HEK293 (cell line): ENCODE measurements at regions not wholly inside any gene's neighbourhood (a gene's known extent, or its start where the extent isn't known, plus 50 kb on each side); places are given as distances from the start of the nearest gene placed in this dataset.

ENCODE experiments used
- CTCF ChIA-PET: fragments of 350-600 bp; formaldehyde crosslinking; extraction: SDS; loops from one replicate; lab custom pipeline; 2021; ENCODE audit warnings: antibody characterized with exemption; lab: Yijun Ruan, JAX
- POLR2A ChIA-PET: fragments of 300-600 bp; formaldehyde crosslinking; extraction: SDS; loops from one replicate; lab custom pipeline; 2020; ENCODE audit warnings: antibody characterized with exemption, inconsistent platforms; lab: Yijun Ruan, JAX
- H3K27ac ChIP-seq: fragments of 200-500 bp; sonication (Bioruptor generic); 2 replicates; pipeline ENCODE4 v1.5.1; 2014; ENCODE audit warnings: low read depth, low read length, control low read depth, inconsistent platforms; ENCODE audit errors: extremely low read depth
- H3K36me3 ChIP-seq, 2 experiments: fragments of 200-500 bp in 1 of 2; sonication (Bioruptor generic) in 1 of 2; 1 replicate in 1 of 2; 2 replicates in 1 of 2; pipeline ENCODE4 v1.5.1; 2014 to 2017; ENCODE audit warnings: inconsistent platforms in 2 of 2, low read length in 2 of 2; ENCODE audit not compliant: control insufficient read depth in 2 of 2, insufficient read depth in 1 of 2
- H3K4me1 ChIP-seq: fragments of 200-500 bp; sonication (Bioruptor generic); 2 replicates; pipeline ENCODE4 v1.5.1; 2014; ENCODE audit warnings: mild to moderate bottlenecking, low read length, inconsistent platforms; ENCODE audit not compliant: control insufficient read depth, insufficient read depth
- H3K4me3 ChIP-seq: 2 replicates; pipeline ENCODE4 v1.5.1; 2011; ENCODE audit warnings: low read depth, mild to moderate bottlenecking, control low read depth, low read length, moderate library complexity
- H3K9me3 ChIP-seq: fragments of 200-500 bp; sonication (Bioruptor generic); 2 replicates; pipeline ENCODE4 v1.5.1; 2014; ENCODE audit warnings: low read depth, low read length, inconsistent platforms; ENCODE audit not compliant: control insufficient read depth, insufficient read depth
- EGR2 ChIP-seq: fragments of 450-650 bp; formaldehyde crosslinking; IDR thresholded peaks from 2 replicates; pipeline ENCODE4 v1.5.1; 2016; ENCODE audit warnings: low read depth, missing biosample characterization, missing genetic modification characterization
- KLF16 ChIP-seq: fragments of 450-650 bp; formaldehyde crosslinking; IDR thresholded peaks from 2 replicates; pipeline ENCODE4 v1.5.1; 2017; ENCODE audit warnings: missing biosample characterization, missing genetic modification characterization
- OSR2 ChIP-seq: fragments of 450-650 bp; formaldehyde crosslinking; IDR thresholded peaks from 2 replicates; pipeline ENCODE4 v1.5.1; 2016; ENCODE audit warnings: missing biosample characterization, missing genetic modification characterization
- RBAK ChIP-seq: fragments of 450-650 bp; formaldehyde crosslinking; IDR thresholded peaks from 2 replicates; pipeline ENCODE4 v1.5.1; 2016; ENCODE audit warnings: missing biosample characterization, missing genetic modification characterization
- SP2 ChIP-seq: fragments of 450-650 bp; formaldehyde crosslinking; IDR thresholded peaks from 2 replicates; pipeline ENCODE4 v1.5.1; 2016; ENCODE audit warnings: missing biosample characterization, missing genetic modification characterization
- SP7 ChIP-seq: fragments of 450-650 bp; formaldehyde crosslinking; IDR thresholded peaks from 2 replicates; pipeline ENCODE4 v1.5.1; 2016; ENCODE audit warnings: missing biosample characterization, missing genetic modification characterization
- TCF7L2 ChIP-seq: IDR thresholded peaks from 2 replicates; pipeline ENCODE4 v1.6.1; 2011; ENCODE audit warnings: low read depth, mild to moderate bottlenecking, inconsistent platforms, low read length, moderate library complexity, borderline replicate concordance
- ZBTB8A ChIP-seq: fragments of 450-650 bp; formaldehyde crosslinking; IDR thresholded peaks from 2 replicates; pipeline ENCODE4 v1.5.1; 2016; ENCODE audit warnings: missing biosample characterization, missing genetic modification characterization
- ZFHX2 ChIP-seq: fragments of 450-650 bp; formaldehyde crosslinking; conservative IDR thresholded peaks from 2 replicates; pipeline ENCODE4 v1.5.1; 2016; ENCODE audit warnings: missing biosample characterization, missing genetic modification characterization
- ZNF133 ChIP-seq: fragments of 450-650 bp; formaldehyde crosslinking; IDR thresholded peaks from 2 replicates; pipeline ENCODE4 v1.5.1; 2016; ENCODE audit warnings: missing biosample characterization, missing genetic modification characterization
- ZNF157 ChIP-seq: fragments of 450-650 bp; formaldehyde crosslinking; IDR thresholded peaks from 2 replicates; pipeline ENCODE4 v1.5.1; 2016; ENCODE audit warnings: missing biosample characterization, missing genetic modification characterization
- ZNF169 ChIP-seq: fragments of 450-650 bp; formaldehyde crosslinking; IDR thresholded peaks from 2 replicates; pipeline ENCODE4 v1.5.1; 2016; ENCODE audit warnings: missing biosample characterization, missing genetic modification characterization
- ZNF266 ChIP-seq: fragments of 450-650 bp; formaldehyde crosslinking; IDR thresholded peaks from 2 replicates; pipeline ENCODE4 v1.5.1; 2016; ENCODE audit warnings: missing biosample characterization, missing genetic modification characterization, low read depth
- ZNF394 ChIP-seq: fragments of 450-650 bp; formaldehyde crosslinking; IDR thresholded peaks from 2 replicates; pipeline ENCODE4 v1.5.1; 2016; ENCODE audit warnings: missing biosample characterization, missing genetic modification characterization, mild to moderate bottlenecking, moderate library complexity, borderline replicate concordance
- ZNF416 ChIP-seq: fragments of 450-650 bp; formaldehyde crosslinking; IDR thresholded peaks from 2 replicates; pipeline ENCODE4 v1.5.1; 2016; ENCODE audit warnings: missing biosample characterization, missing genetic modification characterization
- ZNF433 ChIP-seq: fragments of 450-650 bp; formaldehyde crosslinking; IDR thresholded peaks from 2 replicates; pipeline ENCODE4 v1.5.1; 2016; ENCODE audit warnings: missing biosample characterization, missing genetic modification characterization, low read depth
- ZNF48 ChIP-seq: fragments of 450-650 bp; formaldehyde crosslinking; IDR thresholded peaks from 2 replicates; pipeline ENCODE4 v1.5.1; 2016; ENCODE audit warnings: missing biosample characterization, missing genetic modification characterization
- ZNF514 ChIP-seq: fragments of 450-650 bp; formaldehyde crosslinking; IDR thresholded peaks from 2 replicates; pipeline ENCODE4 v1.5.1; 2016; ENCODE audit warnings: missing biosample characterization, missing genetic modification characterization
- ZNF600 ChIP-seq: fragments of 450-650 bp; formaldehyde crosslinking; IDR thresholded peaks from 2 replicates; pipeline ENCODE4 v1.5.1; 2016; ENCODE audit warnings: missing biosample characterization, missing genetic modification characterization
- ZNF629 ChIP-seq: fragments of 450-650 bp; formaldehyde crosslinking; IDR thresholded peaks from 2 replicates; pipeline ENCODE4 v1.5.1; 2017; ENCODE audit warnings: missing biosample characterization, missing genetic modification characterization
- ZNF660 ChIP-seq: fragments of 450-650 bp; IDR thresholded peaks from 2 replicates; pipeline ENCODE4 v1.5.1; 2018; ENCODE audit warnings: missing biosample characterization, mild to moderate bottlenecking, missing genetic modification characterization
- ZSCAN16 ChIP-seq: fragments of 450-650 bp; formaldehyde crosslinking; IDR thresholded peaks from 2 replicates; pipeline ENCODE4 v1.5.1; 2016; ENCODE audit warnings: missing biosample characterization, missing genetic modification characterization
- TF ChIP-seq, protein P1 (sequence below): fragments of 450-650 bp; formaldehyde crosslinking; IDR thresholded peaks from 2 replicates; pipeline ENCODE4 v1.5.1; 2016; ENCODE audit warnings: missing biosample characterization, missing genetic modification characterization
- TF ChIP-seq, protein P2 (sequence below): fragments of 450-650 bp; formaldehyde crosslinking; IDR thresholded peaks from 2 replicates; pipeline ENCODE4 v1.5.1; 2016; ENCODE audit warnings: missing biosample characterization, missing genetic modification characterization, low read depth
- TF ChIP-seq, protein P3 (sequence below): fragments of 450-650 bp; formaldehyde crosslinking; IDR thresholded peaks from 2 replicates; pipeline ENCODE4 v1.5.1; 2016; ENCODE audit warnings: missing biosample characterization, missing genetic modification characterization

DNA sequence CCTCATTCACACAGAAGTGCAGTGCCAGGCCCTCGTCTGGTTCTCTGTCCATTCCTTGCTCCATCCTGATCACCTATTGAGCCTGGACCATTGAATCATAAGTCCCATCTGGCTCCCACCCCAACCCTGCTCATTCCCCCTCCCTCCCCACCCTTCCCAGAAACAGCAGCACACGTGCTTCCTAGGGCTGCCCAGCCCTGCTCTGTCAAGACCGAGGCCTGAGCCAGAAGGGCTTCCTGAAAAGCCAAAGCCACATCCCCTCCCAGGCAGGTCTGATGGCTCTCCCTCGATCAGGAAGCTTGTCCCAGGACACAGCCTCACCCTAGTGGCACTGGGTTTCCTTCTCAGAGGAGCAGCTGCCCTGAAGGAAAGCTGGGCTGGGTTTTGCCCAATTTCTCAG lies 79.8 kb upstream of the FZD7 start:
- Histone ChIP-seq H3K4me1 (no peaks in the 10 kb centered on the region), H3K36me3 (no peaks in the 10 kb centered on the region), H3K27ac (no peak overlapping the region), H3K4me3 (no peak overlapping the region), H3K9me3 (no peaks in the 10 kb centered on the region)
- ChIA-PET CTCF (interaction anchor here (3.1 kb wide), 1 partner anchor 94 kb away, joined by 13 read pairs; no protein-coding TSS in a partner anchor), POLR2A (no interaction called here)
- no peak for TF ChIP-seq ZNF660
- no peak for TF ChIP-seq ZNF629 (tag by site-specific recombination)
- TF ChIP-seq RBAK, result no peak

DNA sequence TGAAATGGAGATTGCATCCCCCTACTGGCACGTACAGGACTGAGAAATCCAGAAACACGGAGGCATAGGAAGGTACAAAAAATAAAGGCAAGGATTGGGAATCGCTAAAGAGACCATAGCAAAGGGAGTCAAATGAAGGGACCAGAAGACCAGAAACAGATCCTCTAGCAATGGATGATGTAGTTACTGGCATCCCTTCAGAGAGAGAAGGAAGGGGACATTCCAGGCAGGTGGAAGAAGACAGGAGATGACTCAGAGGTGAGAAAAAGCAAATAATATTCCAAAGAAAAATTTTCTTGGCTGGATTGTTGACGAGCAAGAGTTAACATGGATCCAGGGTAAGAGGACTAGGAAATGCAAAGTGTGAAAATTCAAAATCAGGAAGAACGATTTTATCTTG lies 78.4 kb upstream of the FZD7 start:
- POLR2A ChIA-PET, result no interaction called here
- H3K27ac ChIP-seq, result no peak overlapping the region
- H3K9me3 ChIP-seq, result no peaks in the 10 kb centered on the region
- H3K36me3 ChIP-seq, result no peaks in the 10 kb centered on the region
- H3K4me3 ChIP-seq, result no peak overlapping the region
- TF ChIP-seq ZNF169 (tag by site-specific recombination) (no peak), ZSCAN16 (no peak), ZNF514 (tag by site-specific recombination) (no peak), ZNF48 (tag by site-specific recombination) (no peak)
- TF ChIP-seq, all 188 proteins: peak for 0
- H3K4me1 ChIP-seq, result no peaks in the 10 kb centered on the region
- CTCF ChIA-PET, result interaction anchor here (0.9 to 3.1 kb wide), 2 partner anchors 9 to 95 kb away, joined by 4 to 13 read pairs; no protein-coding TSS in a partner anchor

DNA sequence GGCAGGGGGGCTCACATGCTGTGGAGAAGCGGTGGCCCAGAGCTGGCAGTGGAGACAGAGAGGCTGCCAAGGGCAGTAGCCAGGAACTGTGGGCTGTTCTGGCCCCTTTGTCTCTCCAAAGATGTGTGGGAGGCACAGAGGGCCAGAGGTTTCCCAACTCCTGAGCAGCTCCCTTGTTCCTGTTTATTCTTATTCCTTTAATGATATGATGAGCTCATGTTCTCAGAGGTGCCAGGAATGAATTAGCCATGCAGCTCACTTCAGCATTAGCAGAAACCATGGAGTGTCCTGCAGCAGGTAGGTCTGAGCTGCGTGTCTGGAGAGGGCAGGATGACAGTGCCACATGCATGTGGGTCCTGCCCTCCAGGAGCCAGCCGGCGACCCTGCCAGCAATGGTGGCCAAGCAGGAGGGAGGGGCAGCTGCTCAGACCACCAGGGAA lies 77.9 kb upstream of the FZD7 start:
- TF ChIP-seq ZNF600 (tag by site-specific recombination) (0 out of 2 replicates have a peak, but pooled peaks have one; percentile 16), EGR2 (tag by site-specific recombination) (peak; percentile 19; the same call in 1 of the 2 replicates), ZBTB8A (no peak), ZNF133 (no peak), ZNF48 (tag by site-specific recombination) (no peak), ZFHX2 (tag by site-specific recombination) (peak; percentile 66), OSR2 (tag by site-specific recombination) (no peak)
- TF ChIP-seq, protein P1, sequence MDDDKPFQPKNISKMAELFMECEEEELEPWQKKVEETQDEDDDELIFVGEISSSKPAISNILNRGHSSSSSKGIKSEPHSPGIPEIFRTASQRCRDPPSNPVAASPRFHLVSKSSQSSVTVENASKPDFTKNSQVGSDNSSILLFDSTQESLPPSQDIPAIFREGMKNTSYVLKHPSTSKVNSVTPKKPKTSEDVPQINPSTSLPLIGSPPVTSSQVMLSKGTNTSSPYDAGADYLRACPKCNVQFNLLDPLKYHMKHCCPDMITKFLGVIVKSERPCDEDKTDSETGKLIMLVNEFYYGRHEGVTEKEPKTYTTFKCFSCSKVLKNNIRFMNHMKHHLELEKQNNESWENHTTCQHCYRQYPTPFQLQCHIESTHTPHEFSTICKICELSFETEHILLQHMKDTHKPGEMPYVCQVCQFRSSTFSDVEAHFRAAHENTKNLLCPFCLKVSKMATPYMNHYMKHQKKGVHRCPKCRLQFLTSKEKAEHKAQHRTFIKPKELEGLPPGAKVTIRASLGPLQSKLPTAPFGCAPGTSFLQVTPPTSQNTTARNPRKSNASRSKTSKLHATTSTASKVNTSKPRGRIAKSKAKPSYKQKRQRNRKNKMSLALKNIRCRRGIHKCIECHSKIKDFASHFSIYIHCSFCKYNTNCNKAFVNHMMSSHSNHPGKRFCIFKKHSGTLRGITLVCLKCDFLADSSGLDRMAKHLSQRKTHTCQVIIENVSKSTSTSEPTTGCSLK (tag by site-specific recombination), result no peak
- ChIA-PET POLR2A (no interaction called here), CTCF (interaction anchor here (0.9 kb wide), 1 partner anchor 9 kb away, joined by 4 read pairs; no protein-coding TSS in a partner anchor)
- Histone ChIP-seq H3K27ac (no peak overlapping the region), H3K4me3 (no peak overlapping the region), H3K36me3 (no peaks in the 10 kb centered on the region), H3K4me1 (no peaks in the 10 kb centered on the region), H3K9me3 (no peaks in the 10 kb centered on the region)

DNA sequence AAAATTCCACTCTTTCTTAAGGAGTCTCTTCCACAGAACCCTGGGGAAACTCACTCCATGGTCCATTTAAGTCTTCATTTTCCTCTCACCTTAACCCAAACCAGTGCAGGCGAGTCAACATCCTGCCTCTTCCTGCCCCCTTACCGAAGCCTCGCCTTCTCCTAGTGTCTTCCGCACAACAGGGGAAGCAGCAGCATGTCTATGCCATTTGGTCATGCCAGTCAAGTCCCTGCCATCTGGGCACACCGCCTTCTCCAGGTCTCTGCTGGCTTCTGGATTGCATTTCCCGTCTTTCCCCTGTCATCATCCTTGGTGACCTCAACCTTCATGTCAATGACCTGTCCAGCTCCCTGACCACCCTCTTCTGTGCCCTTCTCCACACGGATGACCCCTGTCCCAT lies 77.3 kb upstream of the FZD7 start:
- no peaks in the 10 kb centered on the region for H3K9me3 ChIP-seq
- POLR2A ChIA-PET, result no interaction called here
- H3K27ac ChIP-seq, result no peak overlapping the region
- CTCF ChIA-PET, result interaction anchor here (0.6 to 0.9 kb wide), 2 partner anchors 10 to 97 kb away, joined by 3 to 4 read pairs; no protein-coding TSS in a partner anchor
- H3K36me3 ChIP-seq, result no peaks in the 10 kb centered on the region
- no peak overlapping the region for H3K4me3 ChIP-seq
- H3K4me1 ChIP-seq, result no peaks in the 10 kb centered on the region
- TF ChIP-seq ZNF169 (tag by site-specific recombination) (no peak), ZNF157 (tag by site-specific recombination) (no peak), KLF16 (no peak), SP7 (no peak), SP2 (tag by site-specific recombination) (no peak), ZNF394 (tag by site-specific recombination) (no peak), ZNF416 (no peak), TCF7L2 (no peak), ZNF266 (tag by site-specific recombination) (no peak), ZNF433 (tag by site-specific recombination) (no peak)
- TF ChIP-seq, protein P2, sequence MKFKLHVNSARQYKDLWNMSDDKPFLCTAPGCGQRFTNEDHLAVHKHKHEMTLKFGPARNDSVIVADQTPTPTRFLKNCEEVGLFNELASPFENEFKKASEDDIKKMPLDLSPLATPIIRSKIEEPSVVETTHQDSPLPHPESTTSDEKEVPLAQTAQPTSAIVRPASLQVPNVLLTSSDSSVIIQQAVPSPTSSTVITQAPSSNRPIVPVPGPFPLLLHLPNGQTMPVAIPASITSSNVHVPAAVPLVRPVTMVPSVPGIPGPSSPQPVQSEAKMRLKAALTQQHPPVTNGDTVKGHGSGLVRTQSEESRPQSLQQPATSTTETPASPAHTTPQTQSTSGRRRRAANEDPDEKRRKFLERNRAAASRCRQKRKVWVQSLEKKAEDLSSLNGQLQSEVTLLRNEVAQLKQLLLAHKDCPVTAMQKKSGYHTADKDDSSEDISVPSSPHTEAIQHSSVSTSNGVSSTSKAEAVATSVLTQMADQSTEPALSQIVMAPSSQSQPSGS (tag by site-specific recombination), result no peak
- TF ChIP-seq, protein P3, sequence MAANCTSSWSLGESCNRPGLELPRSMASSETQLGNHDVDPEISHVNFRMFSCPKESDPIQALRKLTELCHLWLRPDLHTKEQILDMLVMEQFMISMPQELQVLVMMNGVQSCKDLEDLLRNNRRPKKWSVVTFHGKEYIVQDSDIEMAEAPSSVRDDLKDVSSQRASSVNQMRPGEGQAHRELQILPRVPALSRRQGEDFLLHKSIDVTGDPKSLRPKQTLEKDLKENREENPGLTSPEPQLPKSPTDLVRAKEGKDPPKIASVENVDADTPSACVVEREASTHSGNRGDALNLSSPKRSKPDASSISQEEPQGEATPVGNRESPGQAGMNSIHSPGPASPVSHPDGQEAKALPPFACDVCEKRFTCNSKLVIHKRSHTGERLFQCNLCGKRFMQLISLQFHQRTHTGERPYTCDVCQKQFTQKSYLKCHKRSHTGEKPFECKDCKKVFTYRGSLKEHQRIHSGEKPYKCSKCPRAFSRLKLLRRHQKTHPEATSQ (tag by site-specific recombination), result no peak
